DOHH2 (cell line): ENCODE measurements at regions not wholly inside any gene's neighbourhood (a gene's known extent, or its start where the extent isn't known, plus 50 kb on each side); places are given as distances from the start of the nearest gene placed in this dataset.

Experiments used
- H3F3A ChIP-seq: fragments of 200-600 bp; sonication (generic), shearing (Covaris generic); 2 replicates; pipeline ENCODE4 v1.6.0; 2016; ENCODE audit warnings: antibody characterized with exemption, mild to moderate bottlenecking; ENCODE audit not compliant: control insufficient read depth, insufficient read depth
- H3K27ac ChIP-seq: fragments of 200-600 bp; sonication (generic); 2 replicates; pipeline ENCODE4 v1.5.1; 2014; ENCODE audit warnings: low read depth, mild to moderate bottlenecking, low read length, moderate library complexity
- H3K27me3 ChIP-seq: fragments of 200-600 bp; sonication (generic); 2 replicates; pipeline ENCODE4 v1.6.1; 2014; ENCODE audit warnings: mild to moderate bottlenecking, low read length, mixed read lengths; ENCODE audit not compliant: control insufficient read depth
- H3K36me3 ChIP-seq: fragments of 200-600 bp; sonication (generic); 2 replicates; pipeline ENCODE4 v1.6.1; 2014; ENCODE audit warnings: mild to moderate bottlenecking, low read length, moderate library complexity, mixed read lengths; ENCODE audit not compliant: control insufficient read depth
- H3K4me1 ChIP-seq: fragments of 200-600 bp; sonication (generic); 2 replicates; pipeline ENCODE4 v1.6.1; 2014; ENCODE audit warnings: mild to moderate bottlenecking, low read length, mixed read lengths; ENCODE audit not compliant: control insufficient read depth
- H3K4me2 ChIP-seq: fragments of 200-600 bp; sonication (generic); 2 replicates; pipeline ENCODE4 v1.6.0; 2014; ENCODE audit warnings: mild to moderate bottlenecking, low read length, moderate library complexity
- H3K4me3 ChIP-seq: fragments of 200-600 bp; sonication (generic); 2 replicates; pipeline ENCODE4 v1.5.1; 2014; ENCODE audit warnings: mild to moderate bottlenecking, low read length, mixed read lengths
- H3K79me2 ChIP-seq: fragments of 200-600 bp; sonication (generic); 2 replicates; pipeline ENCODE4 v1.6.1; 2014; ENCODE audit warnings: mild to moderate bottlenecking, low read length, mixed read lengths; ENCODE audit not compliant: control insufficient read depth
- H3K9me2 ChIP-seq: fragments of 200-600 bp; sonication (generic); replicated peaks from 2 replicates; pipeline ENCODE4 v1.6.1; 2014; ENCODE audit warnings: mild to moderate bottlenecking, low read length, mixed read lengths; ENCODE audit not compliant: control insufficient read depth
- H3K9me3 ChIP-seq: fragments of 200-600 bp; sonication (generic); 2 replicates; pipeline ENCODE4 v1.6.1; 2014; ENCODE audit warnings: antibody characterized with exemption, low read length, mixed read lengths; ENCODE audit not compliant: control insufficient read depth, insufficient read depth
- H4K20me1 ChIP-seq: fragments of 200-600 bp; sonication (generic); 2 replicates; pipeline ENCODE4 v1.6.0; 2014; ENCODE audit warnings: low read depth, mild to moderate bottlenecking, antibody characterized with exemption, low read length, moderate library complexity; ENCODE audit not compliant: control insufficient read depth, insufficient read depth
- EZH2phosphoT487 ChIP-seq: fragments of 200-600 bp; sonication (generic); IDR thresholded peaks from 2 replicates; pipeline ENCODE4 v1.6.1; 2017; ENCODE audit warnings: borderline replicate concordance, mild to moderate bottlenecking, antibody characterized with exemption, low read length, moderate library complexity, mixed read lengths
- TF ChIP-seq, protein P1 (sequence below): fragments of 200-600 bp; sonication (generic); IDR thresholded peaks from one replicate; pipeline ENCODE4 v1.5.1; 2014; ENCODE audit warnings: antibody characterized with exemption, mild to moderate bottlenecking, low read depth, low read length; ENCODE audit not compliant: poor library complexity, severe bottlenecking

DNA sequence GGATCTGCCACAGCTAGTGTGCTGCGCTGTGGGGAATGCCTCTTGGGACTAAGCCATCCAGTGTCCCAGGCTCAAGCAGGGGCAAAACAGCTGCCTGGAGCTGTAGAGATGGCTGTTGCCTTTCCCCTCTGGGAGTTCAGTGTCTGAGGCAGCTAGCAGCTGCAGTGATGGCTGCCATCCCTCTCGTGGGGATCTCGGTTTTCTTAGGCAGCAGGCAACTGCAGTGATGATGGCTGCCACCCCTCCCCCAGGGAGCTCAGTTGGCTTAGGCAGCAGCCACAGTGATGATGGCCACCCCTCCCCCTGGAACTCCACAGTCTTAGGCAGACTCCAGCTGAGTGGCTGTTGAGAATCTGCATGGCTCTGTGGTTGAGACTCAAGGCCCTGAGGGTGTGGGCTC, 1389.2 kb upstream of the NUDT12 start:
- H3K36me3 ChIP-seq = no peaks in the 10 kb centered on the region
- no peak overlapping the region for H3K27ac ChIP-seq
- no peaks in the 10 kb centered on the region for H3K9me2 ChIP-seq
- H3K4me3 ChIP-seq = no peak overlapping the region
- TF ChIP-seq, protein P1, sequence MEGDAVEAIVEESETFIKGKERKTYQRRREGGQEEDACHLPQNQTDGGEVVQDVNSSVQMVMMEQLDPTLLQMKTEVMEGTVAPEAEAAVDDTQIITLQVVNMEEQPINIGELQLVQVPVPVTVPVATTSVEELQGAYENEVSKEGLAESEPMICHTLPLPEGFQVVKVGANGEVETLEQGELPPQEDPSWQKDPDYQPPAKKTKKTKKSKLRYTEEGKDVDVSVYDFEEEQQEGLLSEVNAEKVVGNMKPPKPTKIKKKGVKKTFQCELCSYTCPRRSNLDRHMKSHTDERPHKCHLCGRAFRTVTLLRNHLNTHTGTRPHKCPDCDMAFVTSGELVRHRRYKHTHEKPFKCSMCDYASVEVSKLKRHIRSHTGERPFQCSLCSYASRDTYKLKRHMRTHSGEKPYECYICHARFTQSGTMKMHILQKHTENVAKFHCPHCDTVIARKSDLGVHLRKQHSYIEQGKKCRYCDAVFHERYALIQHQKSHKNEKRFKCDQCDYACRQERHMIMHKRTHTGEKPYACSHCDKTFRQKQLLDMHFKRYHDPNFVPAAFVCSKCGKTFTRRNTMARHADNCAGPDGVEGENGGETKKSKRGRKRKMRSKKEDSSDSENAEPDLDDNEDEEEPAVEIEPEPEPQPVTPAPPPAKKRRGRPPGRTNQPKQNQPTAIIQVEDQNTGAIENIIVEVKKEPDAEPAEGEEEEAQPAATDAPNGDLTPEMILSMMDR = no peak
- no peak for TF ChIP-seq EZH2phosphoT487
- H3K4me2 ChIP-seq = no peak overlapping the region
- no peaks in the 10 kb centered on the region for H3K27me3 ChIP-seq
- no peaks in the 10 kb centered on the region for H3F3A ChIP-seq
- no peaks in the 10 kb centered on the region for H3K9me3 ChIP-seq
- no peaks in the 10 kb centered on the region for H3K4me1 ChIP-seq
- H3K79me2 ChIP-seq = no peaks in the 10 kb centered on the region
- no peaks in the 10 kb centered on the region for H4K20me1 ChIP-seq

DNA sequence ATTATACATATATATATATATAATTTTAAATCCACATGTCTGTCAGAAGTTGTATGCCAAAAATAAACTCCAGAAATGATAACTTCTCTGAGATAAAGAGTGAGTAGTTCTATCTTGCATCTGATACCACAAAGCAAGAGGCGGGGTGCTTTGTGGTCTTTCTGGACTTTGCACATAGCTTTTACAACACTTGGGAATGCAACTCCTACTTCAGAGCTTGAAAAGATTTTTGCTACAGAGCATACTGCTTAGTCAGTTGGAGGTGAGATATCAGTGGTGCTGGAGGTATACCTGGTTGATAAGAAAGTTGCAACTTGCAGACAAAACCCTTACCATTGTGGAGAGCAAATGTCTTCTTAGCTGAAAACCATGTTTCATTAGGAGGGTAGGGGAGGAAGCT, 1384.5 kb upstream of the NUDT12 start:
- Histone ChIP-seq H3K27ac (no peak overlapping the region), H3K9me2 (no peaks in the 10 kb centered on the region), H3K4me3 (no peak overlapping the region), H3K9me3 (no peaks in the 10 kb centered on the region), H3K36me3 (no peaks in the 10 kb centered on the region), H3K27me3 (no peaks in the 10 kb centered on the region), H3K79me2 (no peaks in the 10 kb centered on the region), H4K20me1 (no peaks in the 10 kb centered on the region), H3F3A (no peaks in the 10 kb centered on the region), H3K4me1 (no peaks in the 10 kb centered on the region), H3K4me2 (no peak overlapping the region)
- TF ChIP-seq, protein P1 = no peak
- TF ChIP-seq EZH2phosphoT487 = no peak

DNA sequence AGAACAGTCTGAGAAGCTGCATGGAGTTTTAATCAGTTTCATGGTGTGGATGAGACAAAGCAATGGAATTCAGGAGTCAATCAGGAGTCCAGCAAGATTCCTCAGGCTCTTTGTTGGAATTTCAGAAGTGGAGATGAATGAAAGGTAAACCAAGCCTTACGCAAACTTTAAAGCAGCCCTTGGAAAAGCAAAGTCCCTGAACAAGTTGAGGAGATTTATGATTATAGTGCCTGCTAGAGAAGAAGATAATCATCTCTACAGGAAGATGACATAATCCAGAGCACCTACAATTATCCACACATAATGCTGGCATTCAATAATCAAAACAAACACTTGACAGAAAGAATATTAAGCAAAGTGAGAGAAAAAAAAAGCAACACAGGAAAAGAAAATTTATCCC, 1380.1 kb upstream of the NUDT12 start:
- TF ChIP-seq, protein P1 = no peak
- H3K9me2 ChIP-seq = no peaks in the 10 kb centered on the region
- H4K20me1 ChIP-seq = no peaks in the 10 kb centered on the region
- H3K9me3 ChIP-seq = no peaks in the 10 kb centered on the region
- no peak overlapping the region for H3K4me2 ChIP-seq
- H3F3A ChIP-seq = no peaks in the 10 kb centered on the region
- H3K4me3 ChIP-seq = no peak overlapping the region
- H3K27me3 ChIP-seq = no peaks in the 10 kb centered on the region
- no peaks in the 10 kb centered on the region for H3K4me1 ChIP-seq
- no peaks in the 10 kb centered on the region for H3K36me3 ChIP-seq
- no peaks in the 10 kb centered on the region for H3K79me2 ChIP-seq
- no peak overlapping the region for H3K27ac ChIP-seq

DNA sequence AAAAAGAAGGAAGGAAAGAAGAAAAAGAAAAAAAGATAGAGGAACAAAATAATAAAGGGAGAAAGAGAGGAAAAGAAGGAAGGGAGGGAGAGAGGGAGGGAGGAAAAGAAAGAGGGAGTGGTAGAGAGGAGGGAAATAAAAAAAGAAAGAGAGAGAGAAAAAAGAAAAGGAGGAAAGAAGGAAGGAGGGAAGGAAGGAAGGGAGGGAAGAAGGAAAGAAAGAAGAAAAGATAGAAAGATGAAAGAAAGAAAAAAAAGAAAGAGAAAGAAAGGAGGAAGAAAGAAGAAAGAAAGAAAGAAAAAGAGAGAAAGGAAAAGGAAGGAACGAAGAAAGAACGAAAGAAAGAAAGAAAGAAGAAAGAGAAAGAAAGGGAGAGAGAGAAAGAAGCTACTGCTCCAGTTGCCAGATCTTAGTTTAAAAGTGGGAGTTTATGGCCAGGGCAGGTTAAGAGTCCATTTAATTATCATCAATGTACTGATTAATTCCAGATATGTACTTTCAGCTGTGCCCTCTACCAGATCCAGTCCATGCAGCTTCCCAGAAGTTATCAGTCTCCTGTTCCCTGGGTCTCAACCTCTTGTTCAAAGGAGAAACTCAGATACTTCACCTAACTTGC, 1378.5 kb upstream of the NUDT12 start:
- H3K36me3 ChIP-seq = no peaks in the 10 kb centered on the region

More for the DNA sequence above, 1378.5 kb upstream of the NUDT12 start:
- Histone ChIP-seq H3K9me2 (no peaks in the 10 kb centered on the region), H3K27me3 (no peaks in the 10 kb centered on the region), H3F3A (no peaks in the 10 kb centered on the region), H3K79me2 (no peaks in the 10 kb centered on the region), H3K4me1 (no peaks in the 10 kb centered on the region), H3K4me3 (no peak overlapping the region), H4K20me1 (no peaks in the 10 kb centered on the region), H3K9me3 (no peaks in the 10 kb centered on the region), H3K27ac (no peak overlapping the region), H3K4me2 (no peak overlapping the region)
- no peak for TF ChIP-seq EZH2phosphoT487
- TF ChIP-seq, protein P1 = no peak
